Astrocyte of the cerebellum (primary cell): ENCODE measurements at regions not wholly inside any gene's neighbourhood (a gene's known extent, or its start where the extent isn't known, plus 50 kb on each side); places are given as distances from the start of the nearest gene placed in this dataset.

Experiments
- DNase-seq: peaks from one replicate; pipeline ENCODE4 v3.0.0-alpha.2; 2011; ENCODE audit warnings: low read depth
- H3K4me3 ChIP-seq: 2 replicates; pipeline ENCODE4 v1.5.1; 2011; ENCODE audit warnings: mild to moderate bottlenecking, low read depth, low read length, moderate library complexity
- in situ Hi-C: cut with HindIII; loops from 2 replicates; pipeline ENCODE4 v1.10.0; 2017; ENCODE audit warnings: low sequenced_read_pairs
- TF ChIP-seq, protein P1 (sequence below): IDR thresholded peaks from 2 replicates; pipeline ENCODE4 v1.5.1; 2012; ENCODE audit warnings: low read length, low read depth, moderate library complexity, mild to moderate bottlenecking; ENCODE audit errors: missing control alignments

DNA sequence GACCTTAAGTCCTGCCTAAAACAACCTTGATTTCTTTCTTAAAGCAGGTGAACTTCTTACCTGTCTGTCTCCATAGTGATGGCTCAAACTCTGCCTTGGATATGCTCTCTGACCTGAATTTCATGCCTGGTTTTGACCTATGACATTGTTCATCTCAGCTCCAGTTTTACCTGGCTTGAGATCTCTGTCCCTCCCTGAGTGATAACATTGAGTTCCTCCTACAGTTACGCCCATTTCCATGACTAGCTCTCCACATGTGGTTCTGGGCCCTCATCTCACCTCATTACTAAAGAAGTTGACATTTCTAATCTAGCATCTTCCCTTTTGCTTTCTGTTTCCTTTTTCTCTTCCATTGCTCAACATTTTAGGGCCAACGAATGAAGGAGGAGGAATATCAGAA lies 233.1 kb downstream of the HHIPL2 start:
- TF ChIP-seq, protein P1, sequence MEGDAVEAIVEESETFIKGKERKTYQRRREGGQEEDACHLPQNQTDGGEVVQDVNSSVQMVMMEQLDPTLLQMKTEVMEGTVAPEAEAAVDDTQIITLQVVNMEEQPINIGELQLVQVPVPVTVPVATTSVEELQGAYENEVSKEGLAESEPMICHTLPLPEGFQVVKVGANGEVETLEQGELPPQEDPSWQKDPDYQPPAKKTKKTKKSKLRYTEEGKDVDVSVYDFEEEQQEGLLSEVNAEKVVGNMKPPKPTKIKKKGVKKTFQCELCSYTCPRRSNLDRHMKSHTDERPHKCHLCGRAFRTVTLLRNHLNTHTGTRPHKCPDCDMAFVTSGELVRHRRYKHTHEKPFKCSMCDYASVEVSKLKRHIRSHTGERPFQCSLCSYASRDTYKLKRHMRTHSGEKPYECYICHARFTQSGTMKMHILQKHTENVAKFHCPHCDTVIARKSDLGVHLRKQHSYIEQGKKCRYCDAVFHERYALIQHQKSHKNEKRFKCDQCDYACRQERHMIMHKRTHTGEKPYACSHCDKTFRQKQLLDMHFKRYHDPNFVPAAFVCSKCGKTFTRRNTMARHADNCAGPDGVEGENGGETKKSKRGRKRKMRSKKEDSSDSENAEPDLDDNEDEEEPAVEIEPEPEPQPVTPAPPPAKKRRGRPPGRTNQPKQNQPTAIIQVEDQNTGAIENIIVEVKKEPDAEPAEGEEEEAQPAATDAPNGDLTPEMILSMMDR: no peak
- in situ Hi-C loops: no loop called here
- no peak for DNase-seq
- H3K4me3 ChIP-seq: no peak overlapping the region

DNA sequence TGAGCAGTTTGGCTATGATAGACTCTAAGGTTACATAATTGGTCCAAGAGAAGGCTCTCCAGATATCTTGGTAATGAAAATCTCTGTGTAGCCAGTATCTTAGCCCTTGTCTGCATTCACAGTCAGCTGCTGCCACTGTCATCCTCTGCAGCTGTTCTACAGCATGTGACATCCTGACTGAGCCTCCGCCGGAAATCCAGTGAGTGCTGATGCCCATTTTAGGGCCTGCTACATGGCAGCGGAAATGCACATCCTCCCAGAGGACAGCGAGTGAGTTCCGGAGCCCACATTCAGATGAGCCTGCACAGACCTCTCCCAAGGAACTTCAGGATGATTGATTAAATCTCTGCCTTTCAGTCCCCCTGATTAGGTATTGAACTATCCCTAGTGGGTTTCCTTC lies 237.1 kb downstream of the HHIPL2 start:
- DNase-seq: no peak
- in situ Hi-C loops: no loop called here
- TF ChIP-seq, protein P1: no peak
- no peak overlapping the region for H3K4me3 ChIP-seq

DNA sequence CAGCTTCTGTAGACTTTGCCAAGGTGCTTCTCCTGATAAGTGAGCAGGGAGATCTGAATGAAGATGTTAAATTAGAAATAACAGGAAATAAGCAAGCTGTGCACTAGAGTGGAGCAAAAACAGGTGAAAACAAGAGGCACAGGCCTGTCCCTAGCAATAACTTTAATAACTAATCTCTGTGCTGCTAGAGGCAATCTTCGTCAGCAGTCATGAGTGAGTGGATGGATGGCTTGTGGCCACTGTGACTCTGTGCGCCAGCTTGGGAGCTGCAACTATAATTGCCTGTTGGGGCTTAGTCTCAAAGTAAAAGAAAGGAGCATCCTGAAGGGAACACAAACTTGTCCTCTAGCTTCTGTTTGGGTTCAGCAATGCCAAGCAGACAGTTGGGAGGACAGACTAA lies 240.3 kb downstream of the HHIPL2 start:
- TF ChIP-seq, protein P1: no peak
- in situ Hi-C loops: no loop called here
- no peak for DNase-seq
- no peak overlapping the region for H3K4me3 ChIP-seq

DNA sequence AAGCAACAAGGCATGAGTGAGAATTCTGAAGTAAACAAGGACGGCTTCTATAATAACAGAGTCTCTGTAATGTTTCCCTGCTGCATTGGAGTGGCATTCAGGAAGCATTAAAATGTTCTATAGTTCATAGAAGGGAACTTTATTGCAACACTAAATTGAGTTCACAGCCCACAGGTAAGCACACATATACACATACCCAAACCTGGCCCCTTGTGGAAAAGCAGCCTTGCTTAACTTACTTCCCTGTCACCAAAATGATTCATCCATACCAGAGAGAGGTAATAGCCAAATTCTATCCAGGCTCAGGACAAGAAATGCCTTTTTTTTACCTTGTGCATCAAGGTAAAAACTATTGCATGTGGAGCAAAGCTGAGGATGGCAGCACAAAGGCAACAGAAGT lies 241.4 kb downstream of the HHIPL2 start:
- in situ Hi-C loops: no loop called here
- H3K4me3 ChIP-seq: no peak overlapping the region
- TF ChIP-seq, protein P1: no peak
- no peak for DNase-seq

DNA sequence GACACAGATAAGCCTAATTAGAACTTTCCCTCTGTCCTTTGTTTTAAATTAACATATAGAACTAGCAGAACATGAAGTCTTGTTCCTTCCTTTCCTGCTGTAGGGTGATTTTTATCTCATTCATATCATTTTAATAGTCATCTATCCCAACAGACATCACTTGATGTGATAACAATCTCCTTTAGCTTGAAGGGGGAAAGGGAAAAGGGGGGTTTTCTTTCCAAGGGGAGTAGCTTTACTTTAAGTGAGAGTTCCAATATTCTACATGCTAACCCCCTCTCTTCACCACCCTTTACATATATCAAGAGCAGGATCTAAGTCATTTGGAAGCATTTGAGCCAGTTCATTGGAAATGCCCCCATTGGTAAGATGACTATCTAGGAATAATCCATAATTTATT lies 241.9 kb downstream of the HHIPL2 start:
- DNase-seq: no peak
- in situ Hi-C loops: no loop called here
- TF ChIP-seq, protein P1: no peak
- no peak overlapping the region for H3K4me3 ChIP-seq

DNA sequence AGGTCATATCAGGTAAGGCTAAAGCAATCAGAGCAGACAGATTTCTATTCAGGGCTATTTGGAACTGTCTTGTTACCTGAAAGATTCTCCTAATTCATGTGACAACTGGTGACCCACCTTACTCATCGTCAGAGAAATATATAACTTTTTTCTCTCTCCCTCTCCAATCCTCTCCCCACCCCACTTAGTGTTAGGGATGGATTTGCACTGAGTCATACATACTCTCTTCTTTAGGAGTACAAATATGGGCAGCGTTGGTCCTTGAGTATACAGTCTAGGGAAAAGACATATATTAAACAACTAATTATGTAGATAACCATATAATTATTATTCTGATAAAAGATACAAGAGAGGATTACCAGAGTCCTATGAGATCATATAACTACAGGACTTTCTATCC lies 246.3 kb downstream of the HHIPL2 start:
- in situ Hi-C loops: no loop called here
- no peak overlapping the region for H3K4me3 ChIP-seq
- DNase-seq: no peak
- TF ChIP-seq, protein P1: no peak

DNA sequence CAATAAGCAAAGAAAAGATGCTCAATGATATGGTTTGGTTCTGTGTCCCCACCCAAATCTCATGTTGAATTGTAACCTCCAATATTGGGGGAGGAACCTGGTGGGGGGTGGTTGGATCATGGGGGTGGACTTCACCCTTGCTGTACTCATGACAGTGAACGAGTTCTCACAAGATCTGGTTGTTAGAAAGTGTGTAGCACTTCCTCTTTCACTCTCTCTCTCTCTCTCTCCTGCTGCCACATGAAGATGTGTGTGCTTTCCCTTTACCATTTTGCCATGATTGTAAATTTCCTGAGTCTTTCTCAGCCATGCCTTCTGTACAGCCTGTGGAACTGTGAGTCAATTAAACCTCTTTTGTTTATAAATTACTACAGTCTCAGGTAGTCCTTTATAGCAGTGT lies 248.4 kb downstream of the HHIPL2 start:
- H3K4me3 ChIP-seq: no peak overlapping the region
- DNase-seq: no peak
- in situ Hi-C loops: no loop called here
- TF ChIP-seq, protein P1: no peak
